VCaP (cell line): ENCODE measurements at regions not wholly inside any gene's neighbourhood (a gene's known extent, or its start where the extent isn't known, plus 50 kb on each side); places are given as distances from the start of the nearest gene placed in this dataset.

Experiments used
- H3K27ac ChIP-seq: fragments of 450-650 bp; 2 replicates; pipeline ENCODE4 v1.5.1; 2017
- TF ChIP-seq, protein P1 (sequence below): fragments of 450-650 bp; conservative IDR thresholded peaks from 2 replicates; pipeline ENCODE4 v1.5.1; 2017; ENCODE audit warnings: mild to moderate bottlenecking, moderate library complexity

DNA sequence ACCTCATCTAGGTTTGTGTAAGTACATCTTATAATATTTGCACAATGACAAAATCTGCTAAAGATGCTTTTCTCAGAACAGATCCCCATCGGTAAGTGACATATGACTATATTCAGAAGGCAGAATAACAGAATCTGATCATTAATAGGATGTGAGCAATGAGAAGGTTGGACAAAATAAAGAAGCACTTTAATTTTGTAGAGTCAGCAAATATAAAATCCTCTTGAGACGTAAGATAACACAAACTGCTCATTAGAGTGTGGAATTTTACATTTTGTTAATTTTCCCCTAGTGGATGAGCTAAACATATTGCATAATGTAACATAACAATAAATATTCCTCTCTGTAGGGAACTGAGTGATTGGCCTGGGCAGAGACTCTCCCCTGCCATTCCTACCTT, 658.4 kb upstream of the ZP4 start:
- TF ChIP-seq, protein P1, sequence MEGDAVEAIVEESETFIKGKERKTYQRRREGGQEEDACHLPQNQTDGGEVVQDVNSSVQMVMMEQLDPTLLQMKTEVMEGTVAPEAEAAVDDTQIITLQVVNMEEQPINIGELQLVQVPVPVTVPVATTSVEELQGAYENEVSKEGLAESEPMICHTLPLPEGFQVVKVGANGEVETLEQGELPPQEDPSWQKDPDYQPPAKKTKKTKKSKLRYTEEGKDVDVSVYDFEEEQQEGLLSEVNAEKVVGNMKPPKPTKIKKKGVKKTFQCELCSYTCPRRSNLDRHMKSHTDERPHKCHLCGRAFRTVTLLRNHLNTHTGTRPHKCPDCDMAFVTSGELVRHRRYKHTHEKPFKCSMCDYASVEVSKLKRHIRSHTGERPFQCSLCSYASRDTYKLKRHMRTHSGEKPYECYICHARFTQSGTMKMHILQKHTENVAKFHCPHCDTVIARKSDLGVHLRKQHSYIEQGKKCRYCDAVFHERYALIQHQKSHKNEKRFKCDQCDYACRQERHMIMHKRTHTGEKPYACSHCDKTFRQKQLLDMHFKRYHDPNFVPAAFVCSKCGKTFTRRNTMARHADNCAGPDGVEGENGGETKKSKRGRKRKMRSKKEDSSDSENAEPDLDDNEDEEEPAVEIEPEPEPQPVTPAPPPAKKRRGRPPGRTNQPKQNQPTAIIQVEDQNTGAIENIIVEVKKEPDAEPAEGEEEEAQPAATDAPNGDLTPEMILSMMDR, result no peak
- H3K27ac ChIP-seq, result no peak overlapping the region

DNA sequence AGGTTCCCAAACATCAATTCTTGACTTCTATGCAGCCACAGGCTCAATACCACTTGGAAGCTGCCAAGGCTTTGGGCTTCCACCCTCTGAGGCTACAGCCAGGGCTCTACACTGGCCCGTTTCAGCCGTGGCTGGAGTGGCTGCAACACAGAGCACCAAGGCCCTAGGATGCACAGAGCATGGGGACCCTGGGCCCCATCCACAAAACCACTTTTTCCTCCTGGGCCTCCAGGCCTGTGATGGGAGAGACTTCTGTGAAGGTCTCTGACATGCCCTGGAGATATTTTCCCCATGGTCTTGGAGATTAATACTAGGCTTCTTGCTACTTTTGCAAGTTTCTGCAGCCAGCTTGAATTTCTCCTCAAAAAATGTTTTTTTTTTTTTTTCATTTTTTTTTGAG, 655.4 kb upstream of the ZP4 start:
- H3K27ac ChIP-seq, result no peak overlapping the region
- TF ChIP-seq, protein P1, result no peak

- H3K27ac ChIP-seq, result no peak overlapping the region
- TF ChIP-seq, protein P1, result no peak
Measured at GRCh38 chr1:238537641-238538040, 646.9 kb upstream of the ZP4 start.

GRCh38 chr1:238530209-238530851, 639.6 kb upstream of the ZP4 start:
- TF ChIP-seq, protein P1, result no peak
- no peak overlapping the region for H3K27ac ChIP-seq

GRCh38 chr1:238517711-238518110, 627.0 kb upstream of the ZP4 start:
- TF ChIP-seq, protein P1, result no peak
- H3K27ac ChIP-seq, result no peak overlapping the region

GRCh38 chr1:238501290-238501689, 610.6 kb upstream of the ZP4 start:
- H3K27ac ChIP-seq, result no peak overlapping the region
- TF ChIP-seq, protein P1, result no peak

- H3K27ac ChIP-seq, result no peak overlapping the region
- TF ChIP-seq, protein P1, result no peak
Measured at GRCh38 chr1:238499021-238499420, 608.3 kb upstream of the ZP4 start.
